Smooth muscle cell of the brain vasculature (primary cell): ENCODE measurements at regions not wholly inside any gene's neighbourhood (a gene's known extent, or its start where the extent isn't known, plus 50 kb on each side); places are given as distances from the start of the nearest gene placed in this dataset.

Experiments used
- DNase-seq: peaks from one replicate; pipeline ENCODE4 v3.0.0-alpha.2; 2012; ENCODE audit warnings: low read depth, low spot score

DNA sequence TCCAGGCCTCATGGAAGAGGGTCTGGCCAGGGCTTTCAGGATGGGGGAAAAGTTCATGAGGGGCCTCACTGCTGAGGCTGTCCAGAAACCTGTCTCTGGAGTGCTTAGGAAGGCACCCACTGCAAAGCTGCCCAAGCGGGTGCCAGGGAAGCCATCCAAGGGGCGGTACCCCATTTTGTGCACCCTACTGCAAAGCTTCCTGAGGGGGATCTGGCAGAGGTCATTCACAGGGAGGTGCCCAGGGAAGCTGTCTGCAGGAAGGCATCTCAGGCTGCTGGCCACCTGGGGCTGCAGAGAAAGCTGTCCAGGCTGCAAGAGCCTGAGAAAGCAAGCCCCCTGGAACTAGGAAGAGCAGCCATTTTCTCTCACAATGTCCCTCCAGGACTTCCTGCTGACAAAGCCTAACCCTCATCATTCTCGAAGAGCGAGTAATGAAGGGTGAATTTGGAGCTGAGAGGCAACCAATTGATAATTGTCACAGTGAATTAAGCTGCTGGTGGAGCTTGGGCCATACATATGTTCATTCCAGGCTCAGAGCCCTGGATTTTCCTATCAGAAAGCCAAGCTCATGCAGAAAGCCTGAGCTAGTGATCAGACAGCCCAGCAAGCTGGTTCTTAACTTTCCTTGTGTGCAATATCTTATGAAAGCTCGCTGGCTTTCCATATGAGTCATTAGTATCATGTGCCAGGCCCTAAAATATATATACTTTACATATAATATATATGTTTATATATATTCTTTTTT, 62.2 kb upstream of the SLC22A16 start:
- DNase-seq: no peak

DNA sequence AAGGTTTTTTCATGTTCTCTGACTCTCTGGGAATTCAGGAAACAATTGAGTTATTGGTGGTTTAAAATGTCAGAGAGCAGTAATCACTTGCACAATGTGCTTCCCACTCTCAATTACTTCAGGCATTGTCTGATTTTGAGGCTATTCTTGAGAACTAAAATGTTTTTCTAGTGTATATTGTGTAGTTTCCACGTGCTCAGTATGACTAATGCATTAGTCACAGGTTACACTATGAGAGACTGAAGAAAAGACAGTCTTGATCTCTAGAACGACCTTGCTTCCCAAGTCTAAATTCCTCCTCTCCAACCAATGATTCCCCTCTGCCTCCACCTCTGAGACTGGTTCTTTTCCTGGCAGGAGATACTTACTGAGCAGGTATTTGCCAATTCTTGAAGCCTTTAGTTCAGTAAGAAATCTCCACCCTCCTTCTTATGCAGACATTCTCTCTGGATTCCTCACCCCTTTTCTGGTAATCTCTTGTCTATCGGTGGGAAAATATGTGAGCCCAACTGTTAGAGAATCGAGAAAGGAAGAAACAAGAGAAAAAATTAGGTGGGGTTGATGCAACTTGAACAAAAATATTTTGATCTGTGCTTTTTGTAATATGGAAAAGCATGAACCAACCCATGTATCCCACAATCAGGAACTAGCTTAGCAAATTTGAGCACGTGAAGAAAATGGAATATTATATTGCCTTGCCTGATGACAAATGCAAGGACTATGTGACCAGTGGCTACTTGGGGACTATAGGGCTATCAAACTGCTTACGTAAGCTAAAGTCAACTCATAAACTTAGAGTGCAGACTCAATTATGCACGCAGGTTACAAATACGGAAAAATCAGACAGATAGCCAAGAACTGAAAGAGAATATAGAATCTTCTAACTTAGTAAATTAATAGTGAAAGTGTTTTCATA, 61.1 kb upstream of the SLC22A16 start:
- peak; percentile 77 for DNase-seq

DNA sequence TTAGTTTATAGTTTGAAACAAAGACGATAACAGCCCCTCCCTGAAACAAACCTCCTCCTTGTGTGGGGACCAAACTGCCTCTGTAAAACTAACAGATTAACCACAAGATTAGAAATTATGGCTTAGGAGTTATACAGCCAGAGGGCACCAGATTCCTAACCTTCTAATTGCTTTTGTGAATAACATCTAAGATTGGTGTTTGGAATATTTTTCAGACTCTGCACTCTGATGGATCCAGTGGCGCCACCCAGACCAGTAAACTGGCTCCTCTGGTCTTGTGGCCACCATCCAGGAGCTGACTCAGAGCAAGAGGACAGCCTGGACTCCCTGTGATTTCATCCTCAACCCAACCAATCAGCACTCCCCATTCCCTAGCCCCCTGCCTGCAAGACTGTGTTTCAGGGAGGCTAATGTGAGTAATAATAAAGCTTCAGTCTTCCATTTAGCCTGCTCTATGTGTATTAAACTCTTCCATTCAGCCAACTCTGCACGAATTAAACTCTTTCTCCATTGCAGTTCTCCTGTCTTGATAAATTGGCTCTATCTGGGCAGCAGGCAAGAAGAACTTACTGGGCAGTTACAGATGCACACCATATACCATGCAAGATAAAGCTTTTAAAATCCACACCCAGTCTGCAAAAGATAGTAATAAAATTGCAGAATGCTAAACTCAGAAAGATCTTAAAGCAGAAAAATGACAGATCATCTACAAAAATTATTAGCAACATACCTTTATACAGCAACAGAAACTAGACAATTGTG, 58.5 kb upstream of the SLC22A16 start:
- DNase-seq: peak; percentile 85

DNA sequence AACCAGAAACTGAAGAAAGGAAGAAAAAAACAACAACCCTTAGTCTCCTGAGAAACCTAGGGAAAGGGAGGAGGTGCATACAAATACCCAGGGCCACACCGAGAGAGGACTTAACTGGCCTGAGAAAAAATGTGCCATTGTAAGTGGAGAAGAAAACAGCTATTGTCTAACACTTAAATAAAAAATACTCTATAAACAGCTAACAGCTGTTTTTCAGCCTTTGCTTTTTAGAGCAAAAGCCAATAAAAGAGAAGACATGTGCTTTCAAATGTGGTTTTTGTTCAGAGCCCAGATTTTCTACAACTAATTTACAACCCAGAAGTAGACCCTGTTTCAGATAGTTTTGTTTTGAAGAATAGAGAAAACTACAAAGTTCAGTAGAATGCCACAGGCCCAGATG, 56.0 kb upstream of the SLC22A16 start:
- no peak for DNase-seq

DNA sequence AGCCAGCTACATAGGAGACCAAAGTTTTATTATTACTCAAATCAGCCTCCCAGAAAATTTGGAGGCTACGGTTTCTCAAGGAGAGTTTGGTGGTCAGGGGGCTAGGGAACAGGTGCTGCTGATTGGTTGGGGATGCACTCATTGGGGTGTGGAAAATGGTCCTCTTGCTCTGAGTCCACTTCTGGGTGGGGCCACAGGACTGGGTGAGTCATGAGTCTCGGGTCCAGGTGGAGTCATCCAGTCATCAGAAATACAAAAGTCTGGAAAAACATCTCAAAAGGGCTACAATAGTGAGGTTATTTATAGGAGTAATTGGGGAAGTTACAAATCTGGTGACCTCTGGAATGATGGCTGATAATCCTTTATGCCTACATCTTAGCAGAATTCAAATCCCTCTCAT, 54.3 kb upstream of the SLC22A16 start:
- DNase-seq: no peak

DNA sequence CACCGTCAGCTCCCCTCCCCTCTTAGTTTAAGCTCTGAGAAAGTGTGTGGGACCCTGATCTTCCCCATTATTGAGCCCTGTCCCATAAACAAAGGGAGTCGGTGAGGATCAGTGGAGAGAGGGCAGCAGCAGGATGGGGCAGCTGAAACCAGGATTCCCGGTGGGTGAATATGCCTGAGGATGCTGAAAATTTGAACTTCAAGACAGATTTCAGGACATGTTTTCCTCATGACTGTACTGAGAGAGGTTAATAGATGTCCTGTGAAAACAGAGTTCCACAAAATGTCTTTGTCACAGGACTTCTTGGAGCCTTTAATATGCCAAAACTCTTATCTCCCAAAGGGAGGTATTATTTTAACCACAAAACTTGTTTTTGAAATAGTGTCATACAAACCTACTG, 53.5 kb upstream of the SLC22A16 start:
- no peak for DNase-seq

DNA sequence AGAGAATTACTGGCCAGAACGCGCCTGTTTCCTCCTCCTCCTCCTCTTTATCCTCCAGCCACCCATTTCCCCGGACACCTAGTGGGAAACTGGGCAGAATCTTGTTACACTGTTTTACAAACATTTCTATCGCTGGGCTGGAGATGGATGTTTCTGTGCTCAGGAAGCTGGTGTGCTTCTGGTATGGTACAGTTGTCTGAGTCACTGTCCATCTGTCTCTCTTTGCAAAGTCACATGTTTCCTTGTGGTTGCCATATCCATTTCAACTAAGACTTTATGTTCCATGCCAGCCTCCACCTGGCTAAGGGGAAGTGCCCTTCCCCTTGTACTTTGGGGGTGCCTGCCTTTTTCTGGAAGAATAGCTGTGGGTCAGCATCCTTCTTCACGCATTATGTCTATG, 52.9 kb upstream of the SLC22A16 start:
- no peak for DNase-seq

DNA sequence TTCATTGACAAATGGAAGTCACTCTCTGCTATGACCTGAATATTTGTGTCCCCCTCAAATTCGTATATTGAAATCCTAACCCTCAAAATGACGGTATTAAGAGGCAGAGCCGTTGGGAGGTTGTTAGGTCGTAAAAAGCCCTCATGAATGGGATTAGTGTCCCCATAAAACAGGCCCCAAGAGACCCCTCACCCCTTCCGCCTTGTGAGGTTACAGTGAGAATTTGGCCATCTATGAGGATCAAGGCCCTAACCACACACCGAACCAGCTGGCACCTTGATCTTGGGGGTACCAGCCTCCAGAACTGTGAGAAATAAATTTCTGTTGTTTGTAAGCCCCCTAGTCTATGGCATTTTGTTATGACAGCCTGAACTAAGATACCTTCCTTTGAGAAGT, 52.5 kb upstream of the SLC22A16 start:
- no peak for DNase-seq

DNA sequence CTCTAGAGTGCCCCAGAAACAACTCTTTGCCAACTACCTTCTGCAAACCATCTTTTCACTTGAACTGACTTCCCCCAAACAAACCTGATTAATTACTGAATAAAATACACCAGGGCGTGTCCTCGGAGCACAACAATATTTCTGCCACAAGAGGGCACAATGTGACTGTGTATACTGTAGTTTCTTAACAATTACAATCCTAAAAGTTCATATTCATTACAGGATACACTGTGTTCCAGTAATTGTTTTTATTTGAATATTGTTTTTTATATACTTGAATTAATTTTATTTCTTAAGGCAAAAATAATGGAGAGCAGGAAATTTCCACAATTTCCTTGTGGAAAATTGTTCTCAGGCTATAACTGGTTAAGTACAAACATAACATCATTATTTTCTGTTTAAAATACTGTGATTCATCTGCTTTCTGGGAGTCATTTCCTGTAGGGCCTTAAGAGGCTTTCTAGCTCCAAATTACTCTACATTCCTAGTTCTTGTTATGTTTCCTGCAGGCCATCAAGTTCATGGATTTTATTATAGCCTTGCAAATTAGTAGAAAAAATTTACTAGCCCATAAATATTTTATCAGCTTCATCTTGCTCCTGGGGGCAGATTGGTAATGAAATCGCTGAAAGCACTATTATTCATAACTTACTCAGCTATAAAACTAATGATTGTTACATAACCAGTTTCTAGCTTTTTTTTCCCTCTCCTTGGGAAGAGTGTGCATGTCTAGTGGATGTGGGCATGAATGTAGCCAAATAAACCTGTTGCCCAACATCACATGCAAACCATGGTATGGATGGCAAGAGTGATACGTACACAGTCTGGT, 51.9 kb upstream of the SLC22A16 start:
- no peak for DNase-seq

DNA sequence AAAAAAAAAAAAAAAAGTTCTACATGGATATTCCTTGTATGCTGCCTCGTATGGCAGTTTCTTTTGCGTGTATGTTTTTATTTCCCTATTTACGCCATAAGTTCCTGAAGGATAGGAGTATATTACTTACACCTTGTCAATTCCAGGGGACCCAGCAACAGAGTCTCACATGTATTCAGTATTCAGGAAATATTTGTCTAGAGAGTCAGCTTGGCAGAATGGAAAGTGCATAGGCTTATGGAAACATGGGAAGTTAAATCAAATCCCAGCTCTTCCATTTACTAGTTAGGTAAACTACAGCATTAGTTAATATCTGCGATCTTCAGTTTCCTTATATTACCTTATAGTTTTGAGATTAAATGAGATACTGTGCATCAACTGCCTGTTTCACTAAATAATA, 51.1 kb upstream of the SLC22A16 start:
- DNase-seq: no peak

DNA sequence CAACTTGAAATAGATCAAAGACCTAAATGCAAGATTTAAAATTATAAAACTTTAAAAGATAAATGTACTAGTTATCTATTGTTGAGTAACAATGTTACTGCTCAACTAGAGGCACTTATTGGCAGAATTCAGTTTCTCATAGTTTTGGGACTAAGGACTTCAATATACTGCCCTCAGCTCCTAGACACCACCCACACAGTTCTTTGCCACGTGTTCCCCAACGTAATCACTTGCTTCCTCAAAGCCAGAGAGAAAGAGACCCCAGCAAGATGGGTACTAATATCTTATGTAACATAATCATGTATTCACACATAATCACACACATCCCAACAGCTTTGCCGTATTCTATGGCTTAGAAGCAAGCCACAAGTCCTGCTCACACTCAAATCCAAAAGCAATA, 50.3 kb upstream of the SLC22A16 start:
- no peak for DNase-seq
